ENCODE measurements at regions not wholly inside any gene's neighbourhood (a gene's known extent, or its start where the extent isn't known, plus 50 kb on each side); places are given as distances from the start of the nearest gene placed in this dataset.

GRCh38 chrX:1713296-1713695, 98.4 kb downstream of the ASMT start:
- H3K27me3 Mint-ChIP-seq (ENCODE audit: low read depth), result no peaks in the 10 kb centered on the region
- TF ChIP-seq E2F4 (CRISPR knock-in tag; IDR thresholded peaks at IDR 0.05; ENCODE audit: borderline replicate concordance, low read depth), result no peak
- ATAC-seq (no peak), DNase-seq (ENCODE audit: low spot score) (no peak)
- peaks cover 4% of the 10 kb centered on the region; the same call in 1 of the 2 replicates for H3K36me3 Mint-ChIP-seq
- ChIA-PET POLR2A (no interaction called here), CTCF (no interaction called here)
- H3K4me1 Mint-ChIP-seq, result no peaks in the 10 kb centered on the region
- peaks cover 3% of the 10 kb centered on the region; the same call in 1 of the 2 replicates for H3K9me3 Mint-ChIP-seq
- H3K4me3 Mint-ChIP-seq, result no peak overlapping the region
- H3K27ac Mint-ChIP-seq, result no peak overlapping the region

- CTCF ChIA-PET, result no interaction called here
- peaks cover 15% of the 10 kb centered on the region for H3K9me3 Mint-ChIP-seq
- H3K4me1 Mint-ChIP-seq, result 0 out of 2 replicates have a peak, but pooled peaks cover 4% of the 10 kb centered on the region
- TF ChIP-seq, protein P1, sequence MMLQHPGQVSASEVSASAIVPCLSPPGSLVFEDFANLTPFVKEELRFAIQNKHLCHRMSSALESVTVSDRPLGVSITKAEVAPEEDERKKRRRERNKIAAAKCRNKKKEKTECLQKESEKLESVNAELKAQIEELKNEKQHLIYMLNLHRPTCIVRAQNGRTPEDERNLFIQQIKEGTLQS (CRISPR knock-in tag; conservative IDR thresholded peaks at IDR 0.05), result no peak
- TF ChIP-seq SMAD3 (CRISPR knock-in tag; IDR thresholded peaks at IDR 0.05; ENCODE audit: borderline replicate concordance) (no peak), SMAD4 (CRISPR knock-in tag; IDR thresholded peaks at IDR 0.05) (no peak), ZNF512 (CRISPR knock-in tag; IDR thresholded peaks at IDR 0.05; ENCODE audit: borderline replicate concordance) (no peak), ELF4 (CRISPR knock-in tag; IDR thresholded peaks at IDR 0.05; ENCODE audit: low read depth) (no peak), RORB (CRISPR knock-in tag; IDR thresholded peaks at IDR 0.05) (no peak), TEAD1 (CRISPR knock-in tag; IDR thresholded peaks at IDR 0.05) (no peak), CREB1 (CRISPR knock-in tag; IDR thresholded peaks at IDR 0.05) (no peak), FOXP1 (CRISPR knock-in tag; IDR thresholded peaks at IDR 0.05; ENCODE audit: borderline replicate concordance) (no peak), ERG (CRISPR knock-in tag; IDR thresholded peaks at IDR 0.05) (no peak), SP1 (CRISPR knock-in tag; conservative IDR thresholded peaks at IDR 0.05) (no peak), MXD4 (CRISPR knock-in tag; IDR thresholded peaks at IDR 0.05; ENCODE audit: borderline replicate concordance) (no peak), GRHL2 (CRISPR knock-in tag; IDR thresholded peaks at IDR 0.05; ENCODE audit: insufficient replicate concordance, severe bottlenecking) (no peak), TEAD4 (CRISPR knock-in tag; IDR thresholded peaks at IDR 0.05) (no peak), MYBL2 (CRISPR knock-in tag; IDR thresholded peaks at IDR 0.05) (no peak)
- TF ChIP-seq, protein P2, sequence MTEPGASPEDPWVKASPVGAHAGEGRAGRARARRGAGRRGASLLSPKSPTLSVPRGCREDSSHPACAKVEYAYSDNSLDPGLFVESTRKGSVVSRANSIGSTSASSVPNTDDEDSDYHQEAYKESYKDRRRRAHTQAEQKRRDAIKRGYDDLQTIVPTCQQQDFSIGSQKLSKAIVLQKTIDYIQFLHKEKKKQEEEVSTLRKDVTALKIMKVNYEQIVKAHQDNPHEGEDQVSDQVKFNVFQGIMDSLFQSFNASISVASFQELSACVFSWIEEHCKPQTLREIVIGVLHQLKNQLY (CRISPR knock-in tag; IDR thresholded peaks at IDR 0.05), result no peak
- H3K36me3 Mint-ChIP-seq, result peaks cover 3% of the 10 kb centered on the region; the same call in 1 of the 2 replicates
- ATAC-seq, result no peak
- DNase-seq (ENCODE audit: low spot score), result no peak
- POLR2A ChIA-PET, result no interaction called here
- no peak overlapping the region for H3K27ac Mint-ChIP-seq
- no peak overlapping the region for H3K4me3 Mint-ChIP-seq
- H3K27me3 Mint-ChIP-seq (ENCODE audit: low read depth), result no peaks in the 10 kb centered on the region
Observed at GRCh38 chrX:1717373-1717772, 102.5 kb downstream of the ASMT start.

DNA sequence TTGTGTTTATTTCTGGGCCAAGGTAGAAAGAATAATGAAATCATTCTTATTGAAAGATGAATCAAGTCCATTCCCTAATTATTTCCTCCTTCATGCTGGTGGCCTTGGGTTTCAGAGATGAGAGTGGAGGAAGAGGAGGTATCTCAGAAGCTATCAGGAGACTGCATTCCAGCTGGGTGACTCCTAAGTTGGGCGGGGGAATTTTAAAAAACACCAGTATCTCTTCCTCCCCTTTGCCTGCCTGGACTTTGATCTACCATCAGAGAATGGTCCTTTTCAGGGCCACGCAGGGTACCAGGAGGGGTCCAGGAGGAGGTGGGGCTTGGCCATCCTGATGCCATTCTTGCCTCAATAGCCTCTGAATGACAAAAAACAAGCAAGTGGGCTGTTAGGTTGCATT, 104.4 kb downstream of the ASMT start:
- DNase-seq (ENCODE audit: low spot score) (no peak), ATAC-seq (no peak)
- peaks cover 3% of the 10 kb centered on the region; the same call in 1 of the 2 replicates for H3K36me3 Mint-ChIP-seq
- H3K27me3 Mint-ChIP-seq (ENCODE audit: low read depth), result no peaks in the 10 kb centered on the region
- POLR2A ChIA-PET, result no interaction called here
- H3K27ac Mint-ChIP-seq, result no peak overlapping the region
- 0 out of 2 replicates have a peak, but pooled peaks cover 4% of the 10 kb centered on the region for H3K4me1 Mint-ChIP-seq
- peaks cover 15% of the 10 kb centered on the region for H3K9me3 Mint-ChIP-seq
- H3K4me3 Mint-ChIP-seq, result no peak overlapping the region
- CTCF ChIA-PET, result no interaction called here
- TF ChIP-seq ZNF121 (CRISPR knock-in tag; IDR thresholded peaks at IDR 0.05), result no peak
- TF ChIP-seq E2F4 (CRISPR knock-in tag; IDR thresholded peaks at IDR 0.05; ENCODE audit: borderline replicate concordance, low read depth), result no peak
- no peak for TF ChIP-seq ARID4B (CRISPR knock-in tag; IDR thresholded peaks at IDR 0.05; ENCODE audit: borderline replicate concordance)
- TF ChIP-seq ZNF671 (CRISPR knock-in tag; IDR thresholded peaks at IDR 0.05), result no peak
- no peak for TF ChIP-seq JAZF1 (CRISPR knock-in tag; IDR thresholded peaks at IDR 0.05)
- TF ChIP-seq JUN (CRISPR knock-in tag; IDR thresholded peaks at IDR 0.05), result no peak
- TF ChIP-seq ETV6 (CRISPR knock-in tag; IDR thresholded peaks at IDR 0.05), result no peak
